ENCODE measurements at regions not wholly inside any gene's neighbourhood (a gene's known extent, or its start where the extent isn't known, plus 50 kb on each side); places are given as distances from the start of the nearest gene placed in this dataset.

DNA sequence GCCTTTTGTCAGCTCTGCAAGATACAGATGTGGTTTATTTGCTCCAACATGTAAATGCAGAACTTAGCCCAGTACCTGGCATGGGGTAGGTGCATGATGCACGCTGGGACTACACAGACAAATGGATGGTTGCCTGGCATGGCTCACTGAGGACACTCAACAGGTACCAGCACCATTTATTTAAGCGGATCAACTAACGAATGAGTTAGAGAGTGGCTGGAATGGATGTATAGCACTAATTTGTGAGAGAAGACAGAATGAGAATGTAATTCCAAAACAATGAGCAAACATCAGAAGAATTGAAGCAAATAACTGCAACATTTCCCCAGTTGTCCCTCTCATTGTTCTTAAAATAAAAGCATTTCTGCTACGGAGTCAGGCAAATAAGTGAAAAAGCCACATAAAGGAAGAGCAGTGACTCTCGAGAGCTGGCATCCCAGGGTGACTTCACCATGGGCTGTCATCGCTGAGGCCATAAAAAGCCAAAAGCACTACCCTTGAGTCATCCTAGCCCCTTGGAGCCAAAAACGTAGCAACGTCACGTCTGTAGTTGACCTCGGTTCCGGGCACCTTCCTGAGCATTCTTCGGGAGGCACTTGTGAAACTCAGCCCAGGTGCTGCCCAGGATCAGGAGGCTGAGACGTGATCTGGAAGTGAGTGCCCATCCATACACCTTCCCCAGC lies 290.3 kb downstream of the NSG2 start:
- no peak for DNase-seq (ENCODE audit: low read depth)

DNA sequence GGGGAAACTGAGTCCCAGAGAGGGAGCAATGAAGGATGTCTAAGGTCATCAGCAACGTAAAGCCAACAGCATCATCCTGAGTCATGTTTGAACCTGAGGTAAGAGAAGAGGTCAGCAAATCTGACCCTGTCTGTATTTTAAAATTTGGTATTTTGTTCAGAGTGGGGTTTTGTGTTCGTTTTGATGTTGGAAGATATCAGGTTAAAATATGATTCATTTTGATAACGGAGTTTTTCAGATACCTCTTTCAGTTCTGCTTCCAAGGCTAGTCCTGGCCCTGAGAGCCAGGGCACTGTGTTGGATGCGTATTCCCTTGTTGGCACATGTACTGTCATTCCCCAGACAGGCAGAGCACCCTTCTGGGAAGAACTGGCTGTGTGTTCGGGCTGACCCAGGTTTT lies 291.0 kb downstream of the NSG2 start:
- no peak for DNase-seq (ENCODE audit: low read depth)

DNA sequence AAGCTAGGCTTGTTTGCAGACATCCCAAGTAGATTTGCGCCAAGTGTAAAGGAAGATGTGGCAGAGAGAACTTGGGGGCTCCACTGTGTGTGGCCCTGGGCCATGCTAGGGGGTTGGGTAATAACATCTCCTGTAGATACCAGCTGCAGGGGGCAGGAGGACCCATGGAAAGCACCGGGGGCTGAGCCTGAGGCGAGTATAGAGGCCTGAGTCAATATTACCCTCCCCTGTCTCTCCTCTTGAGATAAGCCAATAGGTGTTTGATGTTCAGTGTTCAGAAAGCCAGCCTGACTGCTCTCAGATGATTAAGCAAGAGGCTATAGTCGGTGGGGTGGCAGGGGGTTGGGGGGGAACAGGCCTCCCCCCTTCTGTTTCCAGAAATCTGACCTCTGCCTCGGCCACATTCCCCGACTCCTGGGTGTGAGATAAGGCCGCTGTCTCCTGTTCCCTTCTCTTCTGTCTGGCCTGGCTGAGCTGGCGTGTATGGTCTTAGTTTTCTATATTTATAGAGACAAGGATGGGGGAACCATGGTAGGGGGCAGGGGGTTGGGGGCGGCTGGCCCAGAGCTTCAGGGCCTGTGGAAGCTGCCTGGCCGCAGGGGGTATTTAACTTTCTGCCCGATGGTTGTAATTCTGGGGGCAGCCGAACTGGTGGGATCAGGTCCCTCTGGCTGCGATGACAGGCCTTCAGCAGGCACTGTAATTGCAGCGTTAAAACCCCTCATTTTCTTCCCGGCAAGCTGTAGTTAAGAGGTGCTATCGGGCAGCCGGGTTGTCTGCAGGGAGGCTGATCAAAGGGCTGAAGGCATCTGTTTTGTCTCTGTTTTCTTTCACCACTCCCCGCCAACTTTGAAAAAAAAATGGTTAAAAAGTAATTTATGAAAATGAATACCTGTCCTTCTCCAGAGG lies 292.0 kb downstream of the NSG2 start:
- DNase-seq (ENCODE audit: low read depth) = no peak

DNA sequence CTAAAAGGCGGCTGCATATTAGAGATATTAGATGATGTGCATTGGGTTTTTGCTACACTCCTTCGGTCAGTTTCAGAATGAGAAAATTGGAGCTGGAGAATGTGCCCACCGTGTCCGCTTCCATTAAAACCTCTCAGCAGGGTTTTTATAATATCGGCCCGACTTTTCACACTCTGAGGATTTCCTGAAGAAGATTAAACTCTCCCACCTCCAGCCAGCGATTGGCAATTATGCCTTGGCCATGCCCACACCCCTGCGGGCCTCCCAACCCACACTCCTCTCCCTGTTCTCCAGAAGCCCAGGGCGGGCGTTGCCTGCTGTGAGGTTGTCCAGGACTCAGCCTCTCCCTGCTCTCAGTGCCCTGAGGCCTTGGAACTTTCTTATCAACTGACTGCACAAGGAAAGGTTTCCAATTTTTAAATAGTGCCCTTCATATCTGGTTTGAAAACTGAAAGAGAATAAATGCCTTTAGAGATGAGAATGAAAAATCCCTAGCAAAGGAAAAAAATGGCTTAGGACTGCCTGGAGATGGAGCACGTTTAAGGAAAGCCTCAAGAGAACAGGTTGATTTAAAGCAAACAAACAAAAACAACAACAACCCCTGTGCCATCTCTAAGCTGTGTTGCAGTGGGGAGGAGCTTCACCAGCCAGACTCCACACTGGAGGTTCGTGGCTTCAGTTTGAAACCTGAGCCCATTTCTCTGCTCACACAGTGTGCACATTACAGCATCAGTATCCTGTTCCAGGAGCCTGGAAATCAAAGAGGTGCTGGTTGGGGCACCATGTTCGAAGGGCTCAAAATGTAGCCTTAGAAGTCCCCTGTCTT lies 292.9 kb downstream of the NSG2 start:
- no peak for DNase-seq (ENCODE audit: low read depth)

DNA sequence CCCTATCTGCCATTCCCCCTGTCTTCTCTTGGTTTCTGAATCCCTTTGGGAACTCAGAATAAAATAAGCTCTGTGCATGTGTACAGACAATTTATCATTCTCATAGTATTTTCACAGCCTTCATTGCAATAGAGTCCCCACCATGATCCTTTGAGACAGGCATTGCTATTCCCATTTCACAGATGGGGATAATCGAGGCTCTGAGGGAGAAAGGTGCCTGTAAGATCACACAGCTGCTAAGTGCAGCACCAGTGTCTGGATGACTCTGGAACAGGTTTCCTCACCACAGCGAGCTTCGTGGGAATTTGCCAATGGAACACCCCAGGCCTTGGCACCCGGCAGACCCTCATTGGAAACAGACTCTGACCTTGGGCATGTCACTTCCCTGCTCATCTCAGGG lies 293.6 kb downstream of the NSG2 start:
- DNase-seq (ENCODE audit: low read depth) = no peak

DNA sequence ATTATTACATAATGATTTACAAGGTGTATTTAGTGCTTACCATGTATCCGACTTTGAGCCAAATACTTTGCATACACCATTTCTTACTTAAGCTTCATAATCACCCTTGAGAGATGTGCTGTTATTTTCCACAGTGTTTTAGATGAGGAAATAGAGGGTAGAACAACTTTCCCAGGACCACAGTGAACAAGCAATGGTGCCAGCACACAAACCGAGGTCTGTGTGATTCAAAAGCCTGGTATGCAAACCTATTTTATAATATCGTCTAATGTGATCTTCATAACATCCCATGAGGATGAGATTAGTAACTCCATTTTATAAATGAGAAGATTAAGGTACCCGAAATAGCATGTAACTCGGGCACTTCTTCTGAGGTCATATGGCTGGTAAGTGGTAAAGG lies 294.7 kb downstream of the NSG2 start:
- no peak for DNase-seq (ENCODE audit: low read depth)

DNA sequence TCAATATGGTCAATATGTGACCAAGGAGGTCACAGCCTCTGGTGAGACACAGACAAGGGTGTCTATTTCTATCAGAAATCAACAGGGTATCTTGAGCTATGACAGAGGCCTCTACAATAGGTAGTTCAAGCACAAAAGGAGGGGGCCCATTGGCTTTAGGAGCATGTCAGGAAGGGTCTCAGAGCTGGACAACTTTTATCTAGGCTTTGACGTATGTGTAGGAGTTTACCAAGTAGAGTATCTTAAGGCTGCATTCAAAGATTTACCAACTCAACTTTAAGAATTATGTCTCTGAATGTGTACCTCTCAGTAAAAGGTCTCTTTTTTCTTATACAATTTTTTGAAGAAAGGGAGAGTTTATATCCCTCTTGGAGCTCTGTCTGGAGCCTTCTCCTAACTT lies 297.2 kb downstream of the NSG2 start:
- no peak for DNase-seq (ENCODE audit: low read depth)

DNA sequence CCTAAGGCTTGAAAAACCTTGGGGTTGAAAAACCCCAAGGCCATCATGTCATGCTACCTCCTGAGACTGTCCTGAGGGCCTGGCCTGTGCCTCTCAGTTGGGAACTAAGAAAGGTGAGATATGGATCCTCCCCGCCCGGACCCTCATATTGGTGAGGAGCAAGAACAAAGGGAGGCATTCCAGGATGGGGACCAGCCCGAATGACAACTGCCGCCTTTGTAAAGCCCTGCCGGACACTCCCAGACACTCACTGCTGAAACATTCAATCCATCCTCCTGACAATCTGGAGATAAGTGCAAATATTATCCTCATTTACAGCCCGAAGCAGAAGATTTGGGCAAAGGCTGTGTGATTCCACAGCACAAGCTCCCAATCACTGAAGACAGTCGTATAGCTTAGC lies 298.3 kb downstream of the NSG2 start:
- no peak for DNase-seq (ENCODE audit: low read depth)

DNA sequence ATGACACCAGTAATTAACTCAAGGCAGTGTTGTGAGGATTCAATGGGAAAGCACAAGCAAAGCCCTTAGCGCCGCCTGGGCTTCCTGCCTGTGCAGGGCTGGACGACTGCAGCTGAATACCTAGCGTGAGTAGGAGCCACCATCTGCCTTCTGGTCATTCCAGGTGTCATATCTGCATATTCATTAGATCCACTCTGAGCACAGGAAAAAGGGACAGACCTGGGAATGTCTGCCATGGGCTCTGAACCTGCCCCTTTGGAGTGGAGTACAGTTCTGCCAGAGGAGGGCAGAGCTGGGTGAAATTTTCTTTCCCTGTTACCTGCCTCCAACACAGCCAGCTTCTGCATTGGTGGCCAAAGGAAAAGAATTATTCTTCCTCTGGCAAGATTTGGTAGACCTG lies 298.8 kb downstream of the NSG2 start:
- no peak for DNase-seq (ENCODE audit: low read depth)

DNA sequence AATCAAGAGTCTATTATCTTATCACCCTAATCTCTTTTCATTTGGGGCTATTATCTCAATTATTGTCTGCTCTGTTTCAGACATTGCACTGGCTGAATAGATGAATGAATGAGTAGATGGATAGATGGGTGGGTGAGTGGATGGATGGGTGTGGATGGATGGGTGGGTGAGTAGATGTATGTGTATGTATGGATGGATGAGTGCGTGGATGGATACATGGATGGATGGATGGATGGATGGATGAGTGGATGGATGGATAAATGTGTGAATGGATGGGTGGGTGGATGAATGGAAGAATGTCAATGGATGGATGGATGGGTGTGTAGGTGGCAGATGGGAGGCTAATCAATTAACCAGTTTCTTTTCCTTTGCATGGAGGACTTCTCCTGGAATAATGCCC lies 301.7 kb downstream of the NSG2 start:
- DNase-seq (ENCODE audit: low read depth) = no peak

DNA sequence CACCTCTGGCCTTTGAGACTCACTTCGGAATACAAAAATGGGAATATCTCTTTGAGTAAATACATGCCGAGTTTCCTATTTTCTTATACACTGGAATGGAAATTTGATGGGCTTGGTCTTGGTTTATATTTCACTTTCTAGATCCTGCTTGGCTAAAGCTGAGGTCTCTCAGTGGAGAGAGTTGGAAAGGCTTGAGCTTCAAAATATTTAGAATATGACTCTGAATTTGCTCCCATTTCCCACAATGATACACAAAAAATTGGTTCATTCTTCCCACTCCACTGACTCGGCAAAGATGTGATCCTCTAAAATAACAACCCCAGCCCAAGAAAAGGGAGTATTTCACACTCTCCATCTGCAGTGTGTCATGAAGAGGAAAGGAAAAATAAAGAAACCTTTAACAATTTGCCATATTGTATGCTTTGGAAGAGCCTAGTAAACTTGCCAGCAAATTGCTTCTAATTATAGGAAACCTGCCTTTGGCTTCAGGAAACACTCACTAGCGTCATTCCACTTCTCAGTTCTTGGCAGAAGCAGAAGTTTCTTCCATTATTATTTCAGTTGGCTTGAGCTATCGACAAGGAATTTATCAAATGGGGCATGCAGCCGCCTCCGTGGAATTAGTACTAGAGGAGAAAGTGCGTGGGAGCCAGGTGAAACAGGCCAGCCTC lies 302.9 kb downstream of the NSG2 start:
- DNase-seq (ENCODE audit: low read depth) = no peak

DNA sequence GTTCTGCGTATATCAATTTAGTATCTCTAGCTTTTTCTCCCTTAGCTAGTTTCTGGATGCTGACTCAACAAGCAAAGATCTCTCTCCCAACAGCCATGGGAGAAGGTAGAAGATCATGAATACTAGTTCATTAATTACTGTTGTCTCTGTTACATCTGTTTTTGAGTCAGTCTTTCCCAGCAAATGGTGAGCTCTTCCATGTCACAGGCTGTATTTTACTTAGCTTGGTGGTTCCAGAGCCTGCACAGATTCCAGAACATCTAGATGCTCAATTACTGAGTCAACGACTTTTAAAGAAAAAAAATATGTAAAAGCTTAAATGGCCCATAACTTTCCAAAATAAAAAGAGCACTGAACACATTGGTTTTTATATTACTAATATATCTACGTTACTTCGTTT lies 307.2 kb downstream of the NSG2 start:
- no peak for DNase-seq (ENCODE audit: low read depth)

DNA sequence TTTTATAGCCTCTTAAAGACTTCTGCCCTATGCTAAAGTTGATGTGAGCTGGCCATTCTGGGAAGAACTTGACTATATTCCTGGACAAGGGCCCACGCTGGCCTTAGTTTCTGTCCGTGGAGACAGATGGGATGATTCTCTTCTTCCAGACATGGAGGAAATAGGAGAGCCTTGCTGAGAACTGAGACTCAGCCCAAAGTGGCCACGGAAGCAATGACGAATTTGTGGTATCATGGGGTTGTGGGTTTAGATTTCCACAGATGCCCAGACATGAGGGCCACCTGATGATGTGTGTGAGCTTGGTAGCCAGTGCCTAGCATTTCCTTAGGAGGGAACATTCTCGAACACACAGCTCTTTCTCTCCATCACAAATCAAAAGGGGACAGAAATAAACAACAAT lies 309.1 kb downstream of the NSG2 start:
- DNase-seq (ENCODE audit: low read depth) = no peak

DNA sequence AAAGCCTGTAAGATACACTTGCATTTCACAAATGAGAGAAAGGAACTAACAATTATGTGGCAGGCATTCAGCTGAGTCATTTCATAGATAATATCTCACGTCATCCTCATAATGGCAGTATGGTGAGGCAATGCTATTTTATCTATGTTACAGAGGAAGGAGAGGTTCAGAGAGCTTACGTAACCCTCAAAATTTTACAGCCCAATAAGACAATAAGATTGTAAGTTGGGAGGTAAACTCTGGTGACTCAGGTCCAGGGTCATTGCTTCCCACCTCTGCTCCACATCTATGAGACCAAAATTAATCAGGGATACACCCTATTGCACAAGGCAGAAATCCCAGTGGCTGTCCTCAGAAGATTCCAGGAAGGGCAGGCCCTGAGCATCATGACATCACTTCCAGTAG lies 309.7 kb downstream of the NSG2 start:
- DNase-seq (ENCODE audit: low read depth) = no peak

DNA sequence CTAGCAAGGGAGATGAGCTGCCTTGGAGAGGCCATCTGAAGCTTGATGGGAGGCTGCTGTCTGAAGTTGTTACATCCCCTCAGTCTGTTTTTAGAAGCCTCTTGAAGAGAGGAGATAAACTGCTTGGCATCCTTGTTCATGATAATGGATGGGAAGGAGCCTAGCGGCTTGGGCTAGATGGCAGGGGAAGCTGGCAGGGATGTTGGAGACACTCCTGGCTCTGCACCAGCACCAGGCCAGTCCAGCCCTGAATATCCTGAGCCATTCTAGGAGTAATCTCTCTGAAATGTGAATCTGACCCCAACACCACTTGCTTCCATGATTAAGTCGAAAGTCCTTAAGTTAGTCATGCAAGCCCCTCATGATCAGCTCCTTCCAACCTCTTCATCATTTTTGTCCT lies 310.5 kb downstream of the NSG2 start:
- DNase-seq (ENCODE audit: low read depth) = no peak

DNA sequence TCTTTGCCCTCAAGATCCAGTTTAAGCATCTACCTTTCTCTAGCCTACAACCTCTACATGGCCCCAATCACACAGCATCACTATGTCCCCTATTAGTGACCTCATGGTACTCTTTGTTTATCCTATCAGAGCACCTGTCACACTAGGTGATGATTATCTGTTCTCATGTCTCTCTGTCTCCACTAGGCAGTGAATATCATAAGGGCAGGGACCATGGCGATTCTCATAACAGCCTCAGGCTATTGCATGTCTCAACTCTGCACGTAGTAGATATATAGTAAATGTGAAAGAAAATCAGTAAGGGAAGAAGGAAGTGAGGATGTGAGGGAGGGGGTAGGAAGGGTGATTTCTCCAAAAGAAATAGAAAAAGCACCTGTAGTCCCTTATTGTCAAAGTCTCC lies 311.0 kb downstream of the NSG2 start:
- no peak for DNase-seq (ENCODE audit: low read depth)

DNA sequence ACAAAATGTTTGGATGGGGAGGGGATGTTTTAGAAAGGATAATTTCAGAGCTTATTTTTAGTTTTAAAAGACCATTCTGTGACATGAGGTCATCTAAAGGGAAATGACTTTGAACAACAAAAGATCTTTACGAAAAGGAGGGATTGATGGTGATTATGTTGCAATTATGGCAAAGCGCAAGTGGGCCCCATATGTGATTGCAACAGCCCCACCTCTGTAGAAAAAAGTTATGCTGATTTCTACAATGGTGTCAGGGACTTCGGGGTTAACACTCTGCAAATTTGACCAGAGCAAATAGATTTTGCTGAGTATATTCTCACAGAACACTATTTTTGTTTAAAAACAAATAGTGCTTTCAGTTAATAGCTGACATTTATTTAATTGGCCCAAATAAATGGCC lies 312.8 kb downstream of the NSG2 start:
- DNase-seq (ENCODE audit: low read depth) = no peak

DNA sequence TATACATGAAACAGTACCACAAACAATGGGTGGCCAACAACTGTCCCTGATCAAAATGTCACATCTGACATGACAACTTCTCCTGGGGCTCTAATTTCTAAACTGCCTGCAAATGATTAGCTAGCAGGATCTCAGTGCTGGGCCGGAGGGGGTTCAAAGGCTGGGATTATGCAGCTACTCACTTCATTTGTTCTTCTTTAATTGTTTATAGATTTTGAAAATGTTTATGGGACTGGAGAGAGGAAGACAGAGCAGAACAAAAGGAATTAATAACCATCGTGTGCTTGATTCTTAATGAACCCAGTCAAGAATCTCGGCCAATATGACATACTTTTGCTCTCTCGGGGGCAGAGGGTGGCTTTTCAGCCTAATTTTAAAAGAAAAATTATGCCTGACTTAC lies 313.6 kb downstream of the NSG2 start:
- DNase-seq (ENCODE audit: low read depth) = no peak

DNA sequence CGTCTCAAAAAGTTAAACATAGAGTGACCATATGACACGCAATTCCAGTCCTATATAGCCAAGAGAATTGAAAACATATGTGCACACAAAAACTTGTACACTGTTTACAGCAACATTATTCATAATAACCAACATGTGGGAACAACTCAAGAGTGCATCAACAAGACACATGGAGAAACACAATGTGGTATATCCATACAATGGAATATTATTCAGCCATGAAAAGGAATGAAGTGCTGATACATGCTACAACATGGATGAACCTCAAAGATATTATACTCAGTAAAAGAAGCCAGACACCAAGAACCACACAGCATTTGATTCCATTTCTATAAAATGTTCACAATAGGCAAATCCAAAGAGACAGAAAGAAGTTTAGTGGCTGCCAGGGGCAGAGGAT lies 317.0 kb downstream of the NSG2 start:
- no peak for DNase-seq (ENCODE audit: low read depth)

DNA sequence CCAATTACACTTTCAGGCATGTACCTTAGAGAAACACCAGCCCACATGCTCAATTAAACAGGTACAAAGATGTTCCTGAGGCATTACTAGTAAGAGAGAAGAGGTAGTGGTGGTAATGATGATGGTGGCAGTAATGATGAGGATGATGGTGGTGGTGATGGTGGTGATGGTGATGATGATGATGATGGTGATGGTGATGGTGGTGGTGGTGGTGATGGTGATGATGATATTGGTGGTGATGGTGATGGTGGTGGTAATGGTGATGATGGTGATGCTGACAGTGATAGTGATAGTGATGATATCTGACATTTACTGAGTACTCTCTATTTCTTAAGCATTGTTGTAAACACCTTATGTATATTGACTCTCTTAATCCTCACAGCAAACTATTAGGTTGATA lies 318.4 kb downstream of the NSG2 start:
- DNase-seq (ENCODE audit: low read depth) = no peak

DNA sequence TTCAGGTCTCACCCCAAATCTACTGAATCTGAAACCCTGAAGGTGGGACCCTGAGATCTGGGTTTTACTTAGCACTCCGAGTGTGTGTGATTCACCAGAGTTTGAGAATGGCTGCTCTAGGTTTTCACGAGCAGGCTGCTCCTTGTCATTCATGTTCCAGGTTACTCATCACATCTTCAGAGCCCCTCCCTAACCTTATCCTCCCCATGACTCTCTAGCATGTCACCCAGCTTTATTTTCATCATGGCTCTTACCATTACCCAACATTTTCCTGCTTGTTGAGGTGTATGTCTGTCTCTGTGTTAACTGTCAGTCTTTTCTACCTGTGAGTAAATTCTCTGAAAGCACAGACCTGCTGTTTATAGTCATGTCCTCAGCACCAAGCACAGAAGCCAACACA lies 319.2 kb downstream of the NSG2 start:
- no peak for DNase-seq (ENCODE audit: low read depth)

DNA sequence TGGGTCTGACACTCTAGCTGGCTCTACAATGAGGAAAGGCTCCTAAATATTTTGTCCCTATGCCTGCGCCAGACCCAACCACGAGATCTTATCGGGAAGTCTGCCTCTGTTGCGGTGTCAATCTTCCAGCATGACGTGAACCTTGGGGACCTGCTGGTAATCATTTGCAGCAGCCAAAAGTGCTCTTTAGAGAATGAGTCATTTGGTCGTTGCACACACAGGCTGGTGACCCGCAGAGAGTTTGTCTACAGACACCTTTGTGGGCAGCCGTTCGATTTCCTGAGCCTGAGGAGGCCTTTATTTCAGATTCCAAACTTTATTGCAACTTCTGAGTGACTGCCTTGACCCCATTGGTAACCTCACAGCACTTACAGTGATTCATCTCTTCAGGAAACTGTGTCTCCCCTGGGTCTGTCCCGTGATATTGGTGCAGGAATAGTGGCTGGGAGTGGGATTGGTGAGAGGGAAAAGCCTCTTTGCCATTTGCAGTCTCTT lies 326.1 kb downstream of the NSG2 start:
- DNase-seq (ENCODE audit: low read depth) = no peak

All from stimulated activated CD8-positive, alpha-beta memory T cell treated with anti-CD3 and anti-CD28 coated beads, Interleukin-15, amount 100 ng/mL, for 24 hours (primary cell).